ENCODE measurements at regions not wholly inside any gene's neighbourhood (a gene's known extent, or its start where the extent isn't known, plus 50 kb on each side); places are given as distances from the start of the nearest gene placed in this dataset.
"Not testable (repeated sequence)": the region's sequence is repeated elsewhere in the genome, so short reads cannot be mapped to it uniquely, and the experiment has no call there.

GRCh38 chr13:99693852-99694611, 192.8 kb downstream of the TM9SF2 start:
- no peak for DNase-seq

- no peak for DNase-seq
Measured at GRCh38 chr13:99693351-99693750, 192.1 kb downstream of the TM9SF2 start.

DNA sequence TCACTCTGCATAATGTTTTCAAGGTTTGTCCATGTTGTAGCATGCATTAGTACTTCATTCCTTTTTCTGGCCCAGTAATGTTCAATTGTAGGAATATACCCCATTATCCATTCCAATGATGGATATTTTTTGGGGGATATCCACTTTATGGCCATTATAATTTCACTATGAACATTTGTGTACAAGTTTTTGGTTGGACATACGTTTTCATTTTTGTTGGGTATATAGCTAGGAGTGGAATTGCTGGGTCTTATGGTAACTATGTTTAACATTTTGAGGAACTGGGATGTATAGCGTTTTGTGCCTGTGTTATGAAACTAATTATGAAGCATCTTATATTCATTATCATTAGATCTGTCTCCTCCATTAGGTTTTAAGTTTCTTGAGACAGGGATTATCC, 191.6 kb downstream of the TM9SF2 start:
- DNase-seq: no peak

- no peak for DNase-seq
Measured at GRCh38 chr13:99691552-99691951, 190.3 kb downstream of the TM9SF2 start.

DNA sequence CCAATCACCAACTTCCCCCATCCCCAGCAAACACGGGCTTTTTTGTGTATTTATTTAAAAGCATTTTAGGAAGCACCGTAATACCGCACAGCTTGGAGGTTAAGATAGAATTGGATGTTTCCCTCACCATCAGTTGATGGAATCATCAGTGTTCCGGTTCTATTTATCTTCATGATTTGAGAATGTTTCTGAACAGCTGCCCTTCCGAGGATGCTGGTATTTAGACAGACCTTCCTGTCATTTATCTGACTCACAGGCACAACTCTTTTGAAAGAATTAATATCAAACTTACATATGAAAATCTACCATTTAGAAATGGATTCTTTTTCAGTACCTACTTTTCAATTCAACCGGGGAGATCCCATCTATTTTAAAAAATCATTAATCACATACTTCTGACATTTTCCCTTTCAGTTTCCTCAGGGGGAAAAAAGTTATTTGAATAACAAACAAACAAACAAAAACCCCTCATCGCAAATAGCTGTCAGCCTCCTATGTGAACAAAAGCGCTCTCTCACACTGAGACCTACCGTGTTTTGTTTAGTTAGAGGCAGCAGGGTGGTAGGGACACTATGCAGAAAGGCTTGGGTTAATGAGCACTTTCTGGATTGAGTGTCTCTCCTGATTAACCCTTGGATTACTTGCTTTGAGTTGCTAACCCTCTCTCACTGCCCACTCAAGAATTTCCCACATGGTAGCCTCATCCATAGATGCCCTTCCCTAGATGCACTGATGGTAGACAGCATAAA, 189.3 kb downstream of the TM9SF2 start:
- no peak for DNase-seq

- no peak for DNase-seq
Measured at GRCh38 chr13:99689955-99690354, 188.7 kb downstream of the TM9SF2 start.

DNA sequence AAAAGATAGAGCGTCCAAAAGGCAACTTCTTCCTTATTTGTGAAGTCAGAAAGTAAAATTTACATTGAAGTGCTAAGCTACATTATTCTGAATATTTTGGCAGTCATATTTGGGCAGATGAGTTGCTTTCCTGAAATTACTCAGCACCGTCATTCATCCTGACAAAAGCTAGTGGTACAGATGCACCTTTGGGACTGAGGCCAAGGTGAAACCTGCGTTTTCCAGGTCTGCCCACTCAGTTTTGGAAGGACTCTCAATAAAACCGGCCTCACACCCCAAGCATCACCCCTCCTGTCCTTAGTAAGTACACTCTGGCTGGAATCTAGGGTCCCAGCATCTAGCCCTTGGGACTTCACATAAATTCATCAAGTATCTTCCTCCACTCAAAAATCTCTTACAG, 187.5 kb downstream of the TM9SF2 start:
- no peak for DNase-seq

DNA sequence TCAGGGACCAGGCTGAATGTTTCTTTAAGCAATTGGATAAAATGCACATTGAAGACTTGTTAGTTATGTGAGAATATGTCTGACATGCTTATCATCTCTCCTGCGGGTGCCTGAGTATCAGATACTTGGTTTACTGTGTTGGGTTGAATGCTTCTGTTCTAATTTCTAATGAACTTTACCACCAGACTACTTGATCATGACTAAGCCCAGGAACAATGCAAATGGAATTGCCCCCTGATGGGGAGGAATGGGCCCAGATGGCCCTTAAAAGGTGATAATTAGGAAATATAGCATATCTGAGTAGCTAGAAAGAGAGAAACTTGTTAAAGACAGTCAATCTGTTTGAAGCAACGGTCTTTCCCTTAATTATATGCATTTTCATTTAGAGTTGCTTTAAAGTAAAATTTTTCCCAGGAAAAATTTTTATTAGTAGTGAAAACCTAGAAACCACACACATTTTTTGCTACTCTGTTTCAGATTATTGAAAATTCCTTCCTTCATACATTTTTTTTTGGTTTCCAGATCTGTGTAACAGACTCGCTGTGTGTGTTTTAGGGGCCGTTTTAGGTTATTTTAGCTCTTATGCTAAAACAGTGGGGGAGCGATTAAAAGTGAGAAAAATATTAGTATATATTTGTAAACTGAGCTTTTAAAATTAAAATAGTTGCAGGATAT, 186.6 kb downstream of the TM9SF2 start:
- DNase-seq: no peak

GRCh38 chr13:99686944-99687411, 185.7 kb downstream of the TM9SF2 start:
- no peak for DNase-seq

DNA sequence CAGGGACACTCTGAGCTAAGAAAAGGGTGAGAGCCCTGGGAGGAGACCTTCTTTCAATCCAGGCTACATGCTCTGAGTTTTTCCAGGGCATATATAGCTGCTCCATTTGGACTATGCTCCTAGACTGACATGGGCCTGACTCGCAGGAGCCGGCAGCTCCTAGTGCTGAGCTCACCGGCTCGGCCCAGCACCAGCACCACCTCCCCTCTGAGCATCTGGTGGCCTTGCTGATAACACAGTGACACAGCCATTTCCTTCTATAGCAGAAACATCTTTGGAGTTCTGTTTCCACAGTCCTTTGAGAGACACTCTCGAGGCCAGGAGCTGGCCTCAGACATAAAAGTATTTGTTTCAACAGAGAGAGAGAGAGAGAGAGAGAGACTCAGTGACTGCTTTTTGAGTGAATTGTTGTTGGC, 184.9 kb downstream of the TM9SF2 start:
- DNase-seq: no peak

DNA sequence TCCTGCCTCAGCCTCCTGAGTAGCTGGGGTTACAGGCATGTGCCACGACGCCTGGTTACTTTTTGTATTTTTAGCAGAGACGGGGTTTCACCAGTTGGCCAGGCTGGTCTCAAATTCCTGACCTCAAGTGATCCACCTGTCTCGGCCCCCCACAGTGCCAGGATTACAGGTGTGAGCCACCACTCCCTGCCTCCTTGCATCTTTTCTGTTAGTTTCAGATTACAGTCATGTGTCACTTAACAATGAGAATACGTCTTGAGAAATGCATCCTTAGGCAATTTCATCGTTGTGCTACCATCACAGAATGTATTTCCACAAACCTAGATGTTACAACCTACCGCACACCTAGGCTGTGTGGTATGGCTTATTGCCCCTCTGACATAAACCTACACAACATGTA, 180.4 kb downstream of the TM9SF2 start:
- DNase-seq: no peak

GRCh38 chr13:99677116-99677951, 176.1 kb downstream of the TM9SF2 start:
- no peak for DNase-seq

- DNase-seq: no peak
Measured at GRCh38 chr13:99671746-99672145, 170.5 kb downstream of the TM9SF2 start.

GRCh38 chr13:99669096-99669495, 167.8 kb downstream of the TM9SF2 start:
- DNase-seq: not testable (repeated sequence)

- DNase-seq: no peak
Measured at GRCh38 chr13:99666146-99666805, 165.0 kb downstream of the TM9SF2 start.

GRCh38 chr13:99665711-99666110, 164.4 kb downstream of the TM9SF2 start:
- no peak for DNase-seq

DNA sequence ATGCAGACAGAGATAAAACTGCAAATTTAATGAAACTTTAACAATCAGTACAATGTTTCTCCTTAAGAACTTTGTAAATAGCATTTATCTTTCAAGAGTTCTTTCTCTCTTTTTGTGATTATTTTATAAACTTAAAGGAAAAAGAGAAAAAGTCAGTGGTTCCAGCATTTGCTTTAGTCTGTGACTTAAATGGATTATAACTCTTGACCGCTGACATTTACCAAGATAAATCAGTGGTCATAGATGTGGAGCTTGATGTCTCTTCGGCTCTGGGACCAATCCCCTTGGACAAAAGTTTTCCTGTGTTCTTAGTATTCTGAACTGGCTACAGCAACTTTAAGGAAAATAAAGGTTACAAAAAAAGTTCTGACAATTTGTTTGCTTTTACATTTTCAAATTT, 162.6 kb downstream of the TM9SF2 start:
- DNase-seq: no peak

DNA sequence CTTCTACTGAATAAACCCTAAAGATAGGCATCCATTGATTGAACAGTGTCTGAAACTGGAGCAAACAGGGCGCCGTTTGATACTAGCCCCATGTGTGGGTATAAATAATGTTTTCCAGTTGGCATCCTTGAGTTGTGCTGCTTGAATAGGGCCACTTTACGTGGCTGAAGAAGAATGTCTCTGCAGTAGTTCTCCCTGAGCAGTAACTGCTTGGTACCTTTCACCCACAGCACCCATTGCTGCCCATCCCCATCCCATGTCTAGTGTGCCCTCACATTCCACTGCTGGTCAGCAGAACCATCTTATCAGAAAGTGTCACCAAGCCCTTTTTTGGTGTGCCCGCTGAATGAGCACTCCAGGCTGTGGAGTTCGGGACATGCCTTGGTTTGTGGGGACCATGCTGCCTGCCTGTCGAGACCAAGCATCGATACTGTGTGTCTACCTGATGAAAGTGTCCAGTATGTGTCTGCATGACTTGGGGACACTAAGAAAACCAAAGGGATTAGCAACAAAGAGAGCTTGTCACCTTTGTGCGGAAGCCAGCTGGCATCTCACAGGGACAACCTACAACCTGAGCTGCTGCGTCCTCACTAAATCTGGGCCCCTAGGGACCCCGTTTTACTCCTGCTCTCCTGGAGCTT, 162.0 kb downstream of the TM9SF2 start:
- no peak for DNase-seq

DNA sequence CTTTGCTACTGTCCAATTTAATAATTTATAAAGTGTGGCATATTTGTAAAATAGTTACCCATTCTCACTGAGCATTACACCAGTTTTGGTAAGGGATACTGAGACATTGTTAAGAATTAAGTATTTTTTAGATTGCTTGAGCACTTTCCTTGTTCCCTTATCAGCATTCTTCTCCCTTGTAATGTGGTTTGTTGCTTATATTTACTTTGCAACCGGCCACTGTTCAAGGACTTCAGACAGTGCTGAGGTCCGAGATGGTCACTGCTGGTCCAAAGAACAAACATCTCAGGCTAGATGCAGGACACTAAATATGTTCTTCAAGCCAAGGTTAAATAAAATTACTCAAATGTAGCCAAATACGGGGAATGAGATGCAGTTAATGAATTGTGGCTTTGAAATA, 161.4 kb downstream of the TM9SF2 start:
- DNase-seq: no peak

DNA sequence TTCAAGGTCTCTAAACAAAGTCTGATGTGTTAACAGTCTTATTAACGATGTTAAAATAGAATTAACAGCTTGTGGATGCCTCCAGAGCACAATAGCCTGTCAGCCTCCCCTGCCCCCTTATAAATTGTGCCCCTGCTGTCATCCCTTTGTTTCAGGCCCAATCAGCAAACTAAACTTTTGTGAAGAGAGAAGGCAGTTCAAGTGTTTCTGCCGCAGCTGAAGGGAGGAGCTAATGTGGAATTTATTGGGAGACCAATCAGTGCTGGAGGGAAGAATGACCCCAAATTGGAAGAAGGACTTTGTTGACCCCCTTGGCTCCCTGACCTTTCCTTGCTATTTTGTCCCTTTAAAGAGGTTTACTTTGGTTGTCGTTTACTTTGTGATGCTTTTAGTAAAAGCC, 160.5 kb downstream of the TM9SF2 start:
- no peak for DNase-seq

DNA sequence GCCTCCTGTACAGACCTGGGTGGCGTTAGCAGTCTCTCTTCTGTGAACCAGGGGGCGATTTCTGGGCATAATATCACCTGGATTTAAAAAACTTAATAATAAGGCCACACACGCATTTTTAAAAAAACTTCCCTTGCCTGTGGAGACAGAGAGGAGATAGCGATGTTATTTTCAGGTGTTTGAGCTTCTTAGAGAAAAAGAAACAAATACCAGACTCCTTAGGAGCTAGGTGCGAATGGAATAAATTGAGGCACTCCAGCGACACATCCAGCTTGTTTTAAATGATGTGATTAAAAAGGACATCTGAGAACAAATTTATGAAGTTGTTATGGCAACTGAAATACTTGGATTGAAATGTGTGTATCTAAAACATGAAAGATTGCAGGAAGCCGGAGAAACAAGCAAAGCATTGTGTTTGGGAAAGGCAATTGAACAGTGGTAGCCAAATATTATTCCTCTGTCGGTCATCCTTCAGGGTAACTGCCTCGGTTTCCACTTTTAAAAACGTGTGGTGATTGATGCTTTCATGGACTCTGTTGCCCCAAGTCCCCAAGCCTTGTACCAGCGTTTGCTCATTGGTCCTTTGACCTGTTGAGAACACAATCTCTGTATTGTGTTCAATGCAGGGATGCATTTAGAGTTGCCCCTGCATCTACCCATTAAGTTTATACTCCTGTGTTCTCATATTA, 158.7 kb downstream of the TM9SF2 start:
- DNase-seq: no peak
